Adrenal gland (tissue), 9 donors: ENCODE measurements at regions not wholly inside any gene's neighbourhood (a gene's known extent, or its start where the extent isn't known, plus 50 kb on each side); places are given as distances from the start of the nearest gene placed in this dataset.
"Not testable (repeated sequence)": the region's sequence is repeated elsewhere in the genome, so short reads cannot be mapped to it uniquely, and the experiment has no call there.

Experiments used
- DNase-seq, 7 donors: peaks; one replicate each; pipeline ENCODE4 v3.0.0-alpha.2; 2019 to 2020
- H3K27ac ChIP-seq, 5 donors: fragments of 200-600 bp; sonication (generic) in 4 of 5; 1 replicate in 3 of 5; 2 replicates in 2 of 5; pipeline versions ENCODE4 v1.5.1 to v1.8.0; 2016 to 2020; ENCODE audit warnings: mild to moderate bottlenecking in 1 of 5
- H3K27me3 ChIP-seq: fragments of 200-600 bp; 2 replicates; pipeline ENCODE4 v1.8.0; 2021
- H3K36me3 ChIP-seq, 2 donors: fragments of 200-600 bp; replicated peaks in 1 of 2; 1 replicate in 1 of 2; 2 replicates in 1 of 2; pipeline versions ENCODE4 v1.5.1 to v1.8.0; 2018 to 2022
- H3K4me1 ChIP-seq, 2 donors: fragments of 200-600 bp; replicated peaks in 1 of 2; 1 replicate in 1 of 2; 2 replicates in 1 of 2; pipeline versions ENCODE4 v1.5.1 to v1.8.0; 2018 to 2021
- H3K4me3 ChIP-seq, 4 donors: fragments of 200-600 bp; sonication (generic) in 3 of 4; one replicate each; pipeline ENCODE4 v1.5.1; 2016 to 2018
- H3K9me3 ChIP-seq, 3 donors: fragments of 200-600 bp; sonication (generic) in 1 of 3; replicated peaks in 1 of 3; 1 replicate in 2 of 3; 2 replicates in 1 of 3; pipeline versions ENCODE4 v1.5.1 to v1.8.0; 2016 to 2021
- POLR2A ChIP-seq, 2 donors: fragments of 450-650 bp; IDR thresholded peaks; one replicate each; pipeline ENCODE4 v1.6.1; 2017; ENCODE audit warnings: antibody characterized with exemption in 2 of 2, mild to moderate bottlenecking in 2 of 2, moderate library complexity in 1 of 2
- WGBS, 4 donors: extraction: QIAGEN DNeasy Blood & Tissue Kit in 2 of 4; methylation state at CpG; one replicate each; pipeline versions ENCODE4 v1.1.5 to v1.1.7; 2013 to 2017; 5-methylcytosine and 5-hydroxymethylcytosine counted together
- intact Hi-C, 2 donors: fragments of 100-400 bp; cut with DNase I; formaldehyde crosslinking; loops; one replicate each; pipeline versions ENCODE4 v1.14.1 to v1.15.0; 2022 to 2023
- TF ChIP-seq, protein P1 (sequence below), 6 experiments: fragments of 450-650 bp in 4 of 6; fragments of 200-600 bp in 2 of 6; sonication (generic) in 1 of 6; IDR thresholded peaks; 1 replicate in 5 of 6; 2 replicates in 1 of 6; pipeline versions ENCODE4 v1.5.1 to v1.8.0; 2016 to 2021; ENCODE audit warnings: antibody characterized with exemption in 6 of 6, mild to moderate bottlenecking in 2 of 6, moderate library complexity in 1 of 6
- donor health status: healthy with polysubstance abuse.
- donor health status: Bipolar disorder and iron deficiency.
- donor health status: DM: yes; HTN: yes; CAD: no.
- donor health status: DM: no; HTN: no; CAD: no.
- donor health status: DM: no; HTN: no; CAD: no.

DNA sequence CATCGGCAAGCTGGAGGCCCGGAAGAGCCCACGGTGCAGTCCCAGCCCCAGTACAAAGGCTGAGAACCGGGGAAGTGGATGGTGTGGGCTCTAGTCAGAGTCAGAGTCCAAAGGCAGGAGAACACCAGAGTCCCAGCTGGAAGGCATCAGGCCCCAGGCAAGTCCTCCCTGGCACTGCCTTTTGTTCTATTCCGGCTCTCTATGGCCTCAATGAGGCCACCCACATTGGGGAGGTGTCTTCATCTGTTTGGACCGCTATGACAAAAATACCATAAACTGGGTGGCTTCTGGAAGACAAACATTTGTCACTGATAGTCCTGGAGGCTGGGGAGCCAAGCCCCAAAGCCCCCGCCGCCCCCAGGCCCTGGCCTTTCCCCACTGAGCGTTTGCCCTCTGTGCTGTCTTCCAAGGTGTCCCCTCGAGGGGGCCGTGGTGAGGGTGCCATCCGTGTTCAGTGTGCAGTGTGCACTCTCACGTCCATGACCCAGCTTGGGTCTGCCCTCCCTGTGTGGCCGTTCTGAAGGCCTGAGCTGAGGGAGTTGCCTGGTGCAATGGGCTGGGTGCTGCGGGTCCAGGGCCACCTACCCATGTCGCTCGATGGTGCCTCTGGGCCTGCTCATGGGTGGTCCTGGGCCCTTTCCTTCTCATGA, 99.1 kb upstream of the PPP1R26 start:
- no peaks in the 10 kb centered on the region for H3K4me1 ChIP-seq
- WGBS, 4 donors = 80 to 90% (median 85%) methylated on average over 11 to 17 of the region's 17 CpGs
- no peaks in the 10 kb centered on the region for H3K9me3 ChIP-seq
- H3K36me3 ChIP-seq = no peaks in the 10 kb centered on the region
- H3K27me3 ChIP-seq = peaks cover 6% of the 10 kb centered on the region
- H3K4me3 ChIP-seq = no peak overlapping the region
- DNase-seq = no peak
- no peak overlapping the region for H3K27ac ChIP-seq
- intact Hi-C loops = no loop called here
- TF ChIP-seq, protein P1, sequence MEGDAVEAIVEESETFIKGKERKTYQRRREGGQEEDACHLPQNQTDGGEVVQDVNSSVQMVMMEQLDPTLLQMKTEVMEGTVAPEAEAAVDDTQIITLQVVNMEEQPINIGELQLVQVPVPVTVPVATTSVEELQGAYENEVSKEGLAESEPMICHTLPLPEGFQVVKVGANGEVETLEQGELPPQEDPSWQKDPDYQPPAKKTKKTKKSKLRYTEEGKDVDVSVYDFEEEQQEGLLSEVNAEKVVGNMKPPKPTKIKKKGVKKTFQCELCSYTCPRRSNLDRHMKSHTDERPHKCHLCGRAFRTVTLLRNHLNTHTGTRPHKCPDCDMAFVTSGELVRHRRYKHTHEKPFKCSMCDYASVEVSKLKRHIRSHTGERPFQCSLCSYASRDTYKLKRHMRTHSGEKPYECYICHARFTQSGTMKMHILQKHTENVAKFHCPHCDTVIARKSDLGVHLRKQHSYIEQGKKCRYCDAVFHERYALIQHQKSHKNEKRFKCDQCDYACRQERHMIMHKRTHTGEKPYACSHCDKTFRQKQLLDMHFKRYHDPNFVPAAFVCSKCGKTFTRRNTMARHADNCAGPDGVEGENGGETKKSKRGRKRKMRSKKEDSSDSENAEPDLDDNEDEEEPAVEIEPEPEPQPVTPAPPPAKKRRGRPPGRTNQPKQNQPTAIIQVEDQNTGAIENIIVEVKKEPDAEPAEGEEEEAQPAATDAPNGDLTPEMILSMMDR (IDR thresholded peaks at IDR 0.05) = no peak
- no peak for TF ChIP-seq POLR2A (IDR thresholded peaks at IDR 0.05)

DNA sequence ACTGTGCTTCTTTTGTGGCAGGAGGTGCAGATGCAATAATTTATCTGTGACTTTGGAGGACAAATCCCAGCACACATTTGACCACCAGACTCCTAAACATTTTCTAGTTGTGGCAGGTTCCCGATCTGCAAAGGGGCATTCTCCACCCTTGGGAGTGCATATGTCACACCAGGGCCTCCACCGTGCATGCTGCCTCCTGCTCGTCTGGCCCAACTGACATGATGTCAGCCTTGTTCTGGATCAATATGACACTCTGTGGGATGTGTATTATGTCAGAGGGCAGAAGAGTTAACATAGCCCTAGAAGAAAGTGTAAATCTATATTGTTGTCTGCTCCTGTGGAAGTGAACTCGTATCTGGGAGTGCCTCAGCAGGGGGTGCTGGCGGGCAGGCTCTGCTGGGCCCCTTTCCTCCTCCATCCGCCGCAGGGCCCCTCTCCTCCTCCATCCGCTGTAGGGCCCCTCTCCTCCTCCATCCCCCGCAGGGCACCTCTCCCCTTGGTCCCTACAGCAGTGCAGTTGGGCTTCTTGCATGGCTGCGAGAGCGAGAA, 97.7 kb upstream of the PPP1R26 start:
- DNase-seq = no peak
- 74 to 80% (median 77%) methylated on average over 11 of the region's 11 CpGs for WGBS, 4 donors
- TF ChIP-seq POLR2A (IDR thresholded peaks at IDR 0.05) = no peak
- TF ChIP-seq, protein P1 (IDR thresholded peaks at IDR 0.05) = no peak
- Histone ChIP-seq H3K4me1 (no peaks in the 10 kb centered on the region), H3K27me3 (peaks cover 8% of the 10 kb centered on the region), H3K36me3 (no peaks in the 10 kb centered on the region), H3K9me3 (no peaks in the 10 kb centered on the region), H3K27ac (no peak overlapping the region), H3K4me3 (no peak overlapping the region)
- intact Hi-C loops = no loop called here

DNA sequence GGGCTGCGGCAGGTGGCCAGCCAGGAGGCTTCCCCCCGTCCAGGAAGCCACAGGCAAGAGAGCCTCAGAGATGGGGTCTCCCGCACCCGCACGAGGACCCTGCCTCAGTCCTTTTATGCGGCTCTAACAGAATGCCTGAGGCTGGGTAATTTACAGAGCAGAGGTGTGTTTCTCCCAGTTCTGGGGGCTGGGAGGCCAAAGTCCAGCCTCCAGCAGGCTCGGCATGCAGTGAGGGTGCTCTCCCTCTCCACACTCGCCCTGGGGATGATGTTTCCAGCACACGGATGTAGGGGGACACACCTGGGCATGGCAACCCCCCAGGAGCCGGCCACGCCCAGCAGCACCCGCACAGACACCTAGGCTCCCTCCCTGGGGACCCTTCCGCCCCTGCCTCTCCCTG, 95.4 kb upstream of the PPP1R26 start:
- Histone ChIP-seq H3K27me3 (peaks cover 8% of the 10 kb centered on the region), H3K4me1 (no peaks in the 10 kb centered on the region), H3K27ac (no peak overlapping the region), H3K9me3 (no peaks in the 10 kb centered on the region), H3K4me3 (no peak overlapping the region), H3K36me3 (no peaks in the 10 kb centered on the region)
- WGBS, 4 donors = 65 to 74% (median 71%) methylated on average over 8 to 13 of the region's 13 CpGs; no CpG with 5 or more reads in 1 of the 4 donors
- no peak for TF ChIP-seq POLR2A (IDR thresholded peaks at IDR 0.05)
- TF ChIP-seq, protein P1 (IDR thresholded peaks at IDR 0.05) = no peak
- DNase-seq = no peak
- intact Hi-C loops = no loop called here

DNA sequence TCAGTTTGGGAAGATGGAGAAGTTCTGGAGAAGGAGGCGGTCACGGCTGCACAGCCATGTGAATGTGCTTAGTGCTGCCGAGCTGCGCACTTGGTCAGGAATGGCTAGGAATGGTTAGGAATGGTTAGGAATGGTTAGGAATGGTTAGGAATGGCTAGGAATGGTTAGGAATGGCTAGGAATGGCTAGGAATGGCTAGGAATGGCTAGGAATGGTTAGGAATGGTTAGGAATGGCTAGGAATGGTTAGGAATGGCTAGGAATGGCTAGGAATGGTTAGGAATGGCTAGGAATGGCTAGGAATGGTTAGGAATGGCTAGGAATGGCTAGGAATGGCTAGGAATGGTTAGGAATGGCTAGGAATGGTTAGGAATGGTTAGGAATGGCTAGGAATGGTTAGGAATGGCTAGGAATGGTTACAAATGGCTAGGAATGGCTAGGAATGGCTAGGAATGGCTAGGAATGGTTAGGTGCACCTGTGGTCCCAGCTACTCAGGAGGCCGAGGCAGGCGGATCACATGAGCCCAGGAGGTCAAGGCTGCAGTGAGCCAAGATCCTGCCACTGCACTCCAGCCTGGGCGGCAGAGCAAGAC, 94.7 kb upstream of the PPP1R26 start:
- H3K4me1 ChIP-seq, H3K27me3 ChIP-seq, H3K9me3 ChIP-seq, H3K36me3 ChIP-seq, H3K27ac ChIP-seq, intact Hi-C loops, DNase-seq, H3K4me3 ChIP-seq: not testable (repeated sequence)
- 46 to 68% (median 64%) methylated on average over 7 of the region's 7 CpGs for WGBS, 4 donors
